K562 (cell line): ENCODE measurements at regions not wholly inside any gene's neighbourhood (a gene's known extent, or its start where the extent isn't known, plus 50 kb on each side); places are given as distances from the start of the nearest gene placed in this dataset.

ENCODE experiments used
- ATAC-seq: fragments of 200-7000 bp; cut with Tn5 transposase; 3 replicates; pipeline ENCODE4 v1.9.1; 2020; ENCODE audit warnings: moderate library complexity
- BruUV-seq: library from RNA; stranded (reverse); fragments of 400-500 nt; replicated peaks from 2 replicates; lab custom pipeline; 2021; lab: Mats Ljungman, UMichigan
- CTCF ChIA-PET: fragments of 300-600 bp; formaldehyde crosslinking; extraction: SDS; loops from one replicate; lab custom pipeline; 2021; ENCODE audit warnings: low intra/inter-chr PET ratio; lab: Yijun Ruan, JAX
- POLR2A ChIA-PET: fragments of 300-600, 350-650 bp; sonication (Branson Sonifier 250); formaldehyde crosslinking; extraction: SDS; loops from one replicate; lab custom pipeline; 2021; ENCODE audit warnings: antibody characterized with exemption, inconsistent platforms; lab: Yijun Ruan, JAX
- DNase-seq, 4 experiments: peaks; one replicate each; pipeline versions ENCODE4 v3.0.0 to v3.0.0-alpha.2; 2011 to 2018; ENCODE audit warnings: low spot score in 3 of 4, mixed read lengths in 3 of 4; ENCODE audit errors: extremely low read depth in 1 of 4
- FAIRE-seq: peaks from 2 replicates; lab custom pipeline; 2011; peaks lifted over from hg19 to GRCh38; lab: Jason Lieb, UNC
- H2AFZ ChIP-seq: 2 replicates; pipeline ENCODE4 v1.6.0; 2011; ENCODE audit warnings: low read depth, low read length, control low read depth, inconsistent platforms
- H3K27ac ChIP-seq: fragments of 200-600 bp; 3 replicates; pipeline ENCODE4 v1.8.0; 2011; ENCODE audit warnings: low read depth, mild to moderate bottlenecking, control low read depth, inconsistent platforms, low read length, moderate library complexity, mixed read lengths; ENCODE audit errors: extremely low read depth
- H3K27me3 ChIP-seq, 2 experiments: fragments of 300-600 bp in 1 of 2; 2 replicates in 1 of 2; 3 replicates in 1 of 2; pipeline versions ENCODE4 v1.6.0 to v1.8.0; 2011; ENCODE audit warnings: inconsistent platforms in 2 of 2, low read length in 2 of 2, mild to moderate bottlenecking in 1 of 2, mixed read lengths in 1 of 2, moderate library complexity in 1 of 2; ENCODE audit not compliant: control insufficient read depth in 2 of 2, insufficient read depth in 2 of 2
- H3K36me3 ChIP-seq: fragments of 300-600 bp; 3 replicates; pipeline ENCODE4 v1.8.0; 2011; ENCODE audit warnings: mild to moderate bottlenecking, low read length, inconsistent platforms; ENCODE audit not compliant: control insufficient read depth, insufficient read depth
- H3K4me1 ChIP-seq, 2 experiments: fragments of 200-600 bp in 1 of 2; replicated peaks in 1 of 2; 2 replicates in 1 of 2; 3 replicates in 1 of 2; pipeline versions ENCODE4 v1.5.1 to v1.8.0; 2011; ENCODE audit warnings: inconsistent platforms in 2 of 2, low read length in 2 of 2, mild to moderate bottlenecking in 1 of 2, mixed read lengths in 1 of 2, moderate library complexity in 1 of 2; ENCODE audit not compliant: control insufficient read depth in 2 of 2, insufficient read depth in 2 of 2
- H3K4me2 ChIP-seq: 2 replicates; pipeline ENCODE4 v1.6.1; 2011; ENCODE audit warnings: low read length, control low read depth, inconsistent platforms, mixed read lengths; ENCODE audit not compliant: insufficient read depth
- H3K4me3 ChIP-seq: fragments of 200-600 bp; sonication (generic), shearing (Covaris generic); 2 replicates; pipeline ENCODE4 v1.5.1; 2016; ENCODE audit warnings: control low read depth, inconsistent platforms
- H3K79me2 ChIP-seq: fragments of 200-600 bp; 3 replicates; pipeline ENCODE4 v1.8.0; 2011; ENCODE audit warnings: low read length, inconsistent platforms; ENCODE audit not compliant: control insufficient read depth, insufficient read depth
- H3K9ac ChIP-seq, 2 experiments: 2 replicates each; pipeline versions ENCODE4 v1.6.0 to v1.6.1; 2011; ENCODE audit warnings: low read depth in 2 of 2, low read length in 2 of 2, control low read depth in 1 of 2, inconsistent platforms in 1 of 2, mild to moderate bottlenecking in 1 of 2, mixed read lengths in 1 of 2; ENCODE audit not compliant: insufficient read depth in 1 of 2
- H3K9me1 ChIP-seq: one replicate; pipeline ENCODE4 v1.6.0; 2011; ENCODE audit warnings: inconsistent platforms, mild to moderate bottlenecking, low read length, moderate library complexity; ENCODE audit not compliant: control insufficient read depth, insufficient read depth
- H3K9me3 ChIP-seq: replicated peaks from 2 replicates; pipeline ENCODE4 v1.5.1; 2011; ENCODE audit warnings: low read depth, low read length, inconsistent platforms; ENCODE audit not compliant: control insufficient read depth, insufficient read depth
- H4K20me1 ChIP-seq: replicated peaks from 2 replicates; pipeline ENCODE4 v1.6.1; 2011; ENCODE audit warnings: low read length, inconsistent platforms, mixed read lengths; ENCODE audit not compliant: control insufficient read depth, insufficient read depth
- BCOR ChIP-seq: fragments of 450-650 bp; IDR thresholded peaks from 2 replicates; pipeline ENCODE4 v1.6.1; 2016
- FOXA3 ChIP-seq, 2 experiments: fragments of 450-650 bp in 1 of 2; sonication (generic) in 1 of 2; formaldehyde crosslinking; IDR thresholded peaks in 1 of 2; conservative IDR thresholded peaks in 1 of 2; 2 replicates each; pipeline versions ENCODE4 v1.4.0 to v1.8.0; 2020 to 2022; ENCODE audit warnings: mild to moderate bottlenecking in 2 of 2, missing genetic modification reagents in 1 of 2
- IFI16 ChIP-seq: fragments of 250-450 bp; sonication (Bioruptor Pico); IDR thresholded peaks from 2 replicates; pipeline ENCODE4 v2.1.2; 2022; ENCODE audit warnings: mild to moderate bottlenecking, inconsistent platforms
- MCM7 ChIP-seq, 2 experiments: fragments of 450-650 bp; IDR thresholded peaks; 2 replicates each; pipeline ENCODE4 v1.6.1; 2016 to 2018
- PHTF2 ChIP-seq: fragments of 250-450 bp; sonication (Bioruptor Pico); IDR thresholded peaks from 2 replicates; pipeline ENCODE4 v1.5.0; 2021; ENCODE audit warnings: mild to moderate bottlenecking
- SMARCA4 ChIP-seq: fragments of 450-650 bp; IDR thresholded peaks from 2 replicates; pipeline ENCODE4 v1.6.1; 2016
- ZBTB9 ChIP-seq: fragments of 450-650 bp; formaldehyde crosslinking; IDR thresholded peaks from 2 replicates; pipeline ENCODE4 v1.4.0; 2020; ENCODE audit warnings: mild to moderate bottlenecking, moderate library complexity
- ZNF24 ChIP-seq: fragments of 450-650 bp; IDR thresholded peaks from 2 replicates; pipeline ENCODE4 v1.6.1; 2016
- ZNF644 ChIP-seq: fragments of 200-800 bp; sonication (Bioruptor generic); IDR thresholded peaks from 2 replicates; pipeline ENCODE4 v1.6.1; 2016; ENCODE audit warnings: low read depth, missing genetic modification characterization, missing compliant biosample characterization
- WGBS: fragments of 100-300 bp; shearing (Covaris generic); methylation state at CpG from one replicate; pipeline ENCODE4 v1.1.6; 2016; ENCODE audit warnings: low coverage, mixed read lengths; ENCODE audit not compliant: insufficient coverage; ENCODE audit errors: missing lambda C conversion rate; 5-methylcytosine and 5-hydroxymethylcytosine counted together
- in situ Hi-C: fragments of 300-500 bp; cut with MboI; formaldehyde crosslinking; loops from 4 replicates; pipeline ENCODE4 v1.15.0; 2018; ENCODE audit warnings: inconsistent platforms, mixed read lengths
- intact Hi-C: fragments of 100-400 bp; cut with micrococcal nuclease; formaldehyde crosslinking; loops from 2 replicates; pipeline ENCODE4 v1.14.2; 2022
- TF ChIP-seq, protein P1 (sequence below), 3 experiments: IDR thresholded peaks in 2 of 3; conservative IDR thresholded peaks in 1 of 3; 2 replicates each; pipeline ENCODE4 v1.5.1; 2011 to 2012; ENCODE audit warnings: low read length in 3 of 3, mild to moderate bottlenecking in 3 of 3, control low read depth in 2 of 3, improper control_type of control experiment in 1 of 3, inconsistent platforms in 1 of 3, low read depth in 1 of 3, mixed read lengths in 1 of 3, moderate library complexity in 1 of 3; ENCODE audit not compliant: insufficient read depth in 2 of 3

DNA sequence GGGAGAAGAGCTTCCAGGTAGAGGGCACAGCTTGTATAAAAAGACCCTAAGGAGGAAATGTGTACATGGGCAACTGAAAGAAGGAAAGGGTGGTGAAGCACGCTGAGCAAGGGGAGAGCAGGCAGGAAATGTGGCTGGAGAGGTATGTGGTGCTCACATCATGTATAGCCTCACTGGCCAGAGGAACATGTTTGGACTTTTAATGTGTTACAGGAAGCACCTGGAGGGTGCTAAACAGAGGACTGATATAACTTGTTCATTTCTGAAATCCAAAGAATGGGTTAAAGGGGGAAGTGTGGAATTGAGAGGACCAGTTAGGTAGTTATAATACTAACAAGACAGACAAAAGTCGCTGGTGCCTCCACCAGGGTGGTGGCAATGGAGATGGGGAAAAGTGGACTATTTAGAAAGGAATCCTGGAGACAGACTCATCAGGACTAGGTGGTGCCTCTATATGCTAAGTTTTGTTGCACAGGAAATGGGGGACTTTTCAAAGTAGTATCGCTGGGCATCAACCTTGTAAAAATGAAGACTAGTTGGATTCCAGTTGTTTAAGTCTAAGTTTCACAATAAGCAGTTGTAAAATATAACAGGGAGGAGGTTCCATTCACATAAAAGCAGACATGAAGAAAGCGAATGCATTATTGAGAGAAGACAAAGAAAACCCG is 63.1 kb upstream of the CD180 start:
- Histone ChIP-seq H3K4me3 (no peak overlapping the region), H3K9me3 (no peaks in the 10 kb centered on the region), H3K4me1 (no peaks in the 10 kb centered on the region), H3K4me2 (no peak overlapping the region), H3K36me3 (no peaks in the 10 kb centered on the region), H2AFZ (no peak overlapping the region), H3K27ac (no peak overlapping the region), H3K79me2 (no peaks in the 10 kb centered on the region), H3K9ac (no peak overlapping the region), H3K9me1 (no peaks in the 10 kb centered on the region), H3K27me3 (no peaks in the 10 kb centered on the region; a peak in 1 of 5 replicates), H4K20me1 (no peaks in the 10 kb centered on the region)
- no peak for DNase-seq
- in situ Hi-C loops (no loop called here), intact Hi-C loops (no loop called here)
- CTCF ChIA-PET: no interaction called here
- no peak for ATAC-seq
- TF ChIP-seq FOXA3 (CRISPR knock-in tag; conservative IDR thresholded peaks at IDR 0.05 in 1 of 2, IDR thresholded peaks at IDR 0.05 in 1 of 2) (no peak), IFI16 (no peak), ZNF24 (no peak), SMARCA4 (no peak), ZBTB9 (CRISPR knock-in tag) (no peak), ZNF644 (tag) (no peak), BCOR (no peak), PHTF2 (CRISPR knock-in tag) (no peak), MCM7 (IDR thresholded peaks at IDR 0.05) (no peak)
- TF ChIP-seq, protein P1, sequence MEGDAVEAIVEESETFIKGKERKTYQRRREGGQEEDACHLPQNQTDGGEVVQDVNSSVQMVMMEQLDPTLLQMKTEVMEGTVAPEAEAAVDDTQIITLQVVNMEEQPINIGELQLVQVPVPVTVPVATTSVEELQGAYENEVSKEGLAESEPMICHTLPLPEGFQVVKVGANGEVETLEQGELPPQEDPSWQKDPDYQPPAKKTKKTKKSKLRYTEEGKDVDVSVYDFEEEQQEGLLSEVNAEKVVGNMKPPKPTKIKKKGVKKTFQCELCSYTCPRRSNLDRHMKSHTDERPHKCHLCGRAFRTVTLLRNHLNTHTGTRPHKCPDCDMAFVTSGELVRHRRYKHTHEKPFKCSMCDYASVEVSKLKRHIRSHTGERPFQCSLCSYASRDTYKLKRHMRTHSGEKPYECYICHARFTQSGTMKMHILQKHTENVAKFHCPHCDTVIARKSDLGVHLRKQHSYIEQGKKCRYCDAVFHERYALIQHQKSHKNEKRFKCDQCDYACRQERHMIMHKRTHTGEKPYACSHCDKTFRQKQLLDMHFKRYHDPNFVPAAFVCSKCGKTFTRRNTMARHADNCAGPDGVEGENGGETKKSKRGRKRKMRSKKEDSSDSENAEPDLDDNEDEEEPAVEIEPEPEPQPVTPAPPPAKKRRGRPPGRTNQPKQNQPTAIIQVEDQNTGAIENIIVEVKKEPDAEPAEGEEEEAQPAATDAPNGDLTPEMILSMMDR (IDR thresholded peaks at IDR 0.05 in 2 of 3, conservative IDR thresholded peaks at IDR 0.05 in 1 of 3; ENCODE audit: insufficient read depth in 2 of 3, low read depth in 1 of 3, low read length in 3 of 3): no peak
- 0% methylated on average over 5 of the region's 5 CpGs for WGBS
- FAIRE-seq: no peak
- no TSS peak for BruUV-seq
- POLR2A ChIA-PET: no interaction called here
